Thoracic aorta (tissue), 2 donors: ENCODE measurements at regions not wholly inside any gene's neighbourhood (a gene's known extent, or its start where the extent isn't known, plus 50 kb on each side); places are given as distances from the start of the nearest gene placed in this dataset.

Experiments used
- ATAC-seq: fragments of 150-250 bp; one replicate; pipeline ENCODE4 v1.8.0; 2017; ENCODE audit warnings: low read depth; ENCODE audit not compliant: insufficient number of reproducible peaks, low FRiP score
- DNase-seq: peaks from one replicate; pipeline ENCODE4 v3.0.0-alpha.2; 2020; ENCODE audit warnings: low spot score
- H3K27ac ChIP-seq, 2 donors: fragments of 200-600 bp; sonication (generic); 1 replicate in 1 of 2; 2 replicates in 1 of 2; pipeline ENCODE4 v1.5.1; 2016; ENCODE audit warnings: mild to moderate bottlenecking in 2 of 2, moderate library complexity in 2 of 2
- H3K27me3 ChIP-seq: fragments of 200-600 bp; sonication (generic); replicated peaks from 2 replicates; pipeline ENCODE4 v1.6.0; 2016; ENCODE audit warnings: mild to moderate bottlenecking; ENCODE audit not compliant: insufficient read depth
- H3K36me3 ChIP-seq: fragments of 200-600 bp; sonication (generic); one replicate; pipeline ENCODE4 v1.5.1; 2016
- H3K4me1 ChIP-seq, 2 donors: fragments of 200-600 bp; sonication (generic); 1 replicate in 1 of 2; 2 replicates in 1 of 2; pipeline versions ENCODE4 v1.5.1 to v1.6.0; 2016; ENCODE audit warnings: low read depth in 2 of 2, mild to moderate bottlenecking in 1 of 2; ENCODE audit not compliant: control insufficient read depth in 1 of 2
- H3K4me3 ChIP-seq: fragments of 200-600 bp; sonication (generic); 2 replicates; pipeline ENCODE4 v1.5.1; 2016; ENCODE audit warnings: mild to moderate bottlenecking
- H3K9me3 ChIP-seq: fragments of 200-600 bp; sonication (generic); 2 replicates; pipeline ENCODE4 v1.5.1; 2016
- CTCF ChIP-seq: fragments of 200-600 bp; sonication (generic); IDR thresholded peaks from one replicate; pipeline ENCODE4 v1.5.1; 2019; ENCODE audit warnings: antibody characterized with exemption

DNA sequence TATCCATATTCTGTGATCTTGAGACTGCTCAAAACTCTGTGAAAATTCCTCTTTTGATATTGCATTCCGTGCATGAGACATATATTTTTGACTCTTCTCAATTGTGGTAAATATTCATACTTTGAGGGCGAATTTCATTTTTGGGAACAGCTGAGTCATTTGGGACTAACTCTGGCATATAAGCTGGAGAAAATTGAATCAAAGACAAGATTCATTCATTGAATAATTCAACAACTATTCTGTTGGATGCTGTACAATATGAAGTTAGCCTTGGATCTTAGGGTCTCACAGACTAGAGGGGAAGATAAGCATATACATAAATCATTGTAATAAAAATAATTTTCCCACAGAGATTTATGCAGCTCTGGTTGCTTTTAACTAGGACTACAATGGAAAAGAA is 183.2 kb upstream of the NEBL start:
- DNase-seq: no peak
- Histone ChIP-seq H3K4me3 (no peak overlapping the region), H3K4me1 (no peaks in the 10 kb centered on the region), H3K27ac (no peak overlapping the region), H3K36me3 (no peaks in the 10 kb centered on the region), H3K9me3 (no peaks in the 10 kb centered on the region), H3K27me3 (no peaks in the 10 kb centered on the region)
- no peak for ATAC-seq
- no peak for TF ChIP-seq CTCF

DNA sequence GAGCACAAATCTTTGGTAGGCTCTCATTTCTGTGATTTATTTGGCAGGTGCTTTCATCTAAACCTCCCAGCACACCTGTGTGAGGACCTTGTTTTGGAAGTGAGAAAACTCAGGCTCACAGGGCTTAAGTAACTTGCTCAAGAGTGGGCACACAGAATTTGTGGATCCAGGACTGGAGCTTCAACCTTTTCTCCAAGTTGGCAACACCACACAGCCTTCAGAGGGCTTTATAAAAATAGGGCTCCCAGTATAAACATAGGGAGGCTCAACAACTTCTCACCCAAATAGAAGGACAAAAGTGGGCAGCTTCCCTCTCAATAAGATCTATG is 182.2 kb upstream of the NEBL start:
- DNase-seq (no peak), ATAC-seq (no peak)
- Histone ChIP-seq H3K4me1 (no peaks in the 10 kb centered on the region), H3K4me3 (no peak overlapping the region), H3K27me3 (no peaks in the 10 kb centered on the region), H3K36me3 (no peaks in the 10 kb centered on the region), H3K27ac (no peak overlapping the region), H3K9me3 (no peaks in the 10 kb centered on the region)
- no peak for TF ChIP-seq CTCF

- Histone ChIP-seq H3K4me1 (no peaks in the 10 kb centered on the region), H3K36me3 (no peaks in the 10 kb centered on the region), H3K9me3 (no peaks in the 10 kb centered on the region), H3K27ac (no peak overlapping the region), H3K27me3 (no peaks in the 10 kb centered on the region), H3K4me3 (no peak overlapping the region)
- peak; percentile 52 for ATAC-seq
- TF ChIP-seq CTCF: peak; percentile 50
- DNase-seq: no peak
Observed at GRCh38 chr10:21078410-21079329, 181.6 kb upstream of the NEBL start.

- H3K4me1 ChIP-seq: no peaks in the 10 kb centered on the region
- no peak overlapping the region for H3K4me3 ChIP-seq
- TF ChIP-seq CTCF: no peak
- no peak for ATAC-seq
- H3K9me3 ChIP-seq: no peaks in the 10 kb centered on the region
- DNase-seq: no peak
- H3K27me3 ChIP-seq: no peaks in the 10 kb centered on the region
- no peaks in the 10 kb centered on the region for H3K36me3 ChIP-seq
- H3K27ac ChIP-seq: no peak overlapping the region
Observed at GRCh38 chr10:21077681-21078080, 180.6 kb upstream of the NEBL start.

DNA sequence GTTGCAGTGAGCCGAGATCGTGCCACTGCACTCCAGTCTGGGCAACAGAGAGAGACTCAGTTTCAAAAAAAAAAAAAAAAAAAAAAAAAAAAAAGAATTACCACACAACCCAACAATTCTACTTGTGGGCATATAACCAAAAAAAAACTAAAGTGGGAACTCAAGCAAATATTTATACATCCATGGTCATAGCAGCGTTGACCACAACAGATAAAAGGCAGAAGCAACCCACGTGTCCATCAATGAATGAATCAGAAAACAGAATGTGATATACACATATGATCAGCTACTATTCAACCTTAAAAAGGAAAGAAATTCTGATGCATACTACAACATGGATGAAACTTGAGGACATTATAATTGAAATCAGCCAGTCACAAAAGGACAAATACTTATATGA is 179.3 kb upstream of the NEBL start:
- Histone ChIP-seq H3K9me3 (no peaks in the 10 kb centered on the region), H3K36me3 (no peaks in the 10 kb centered on the region), H3K4me3 (no peak overlapping the region), H3K27me3 (no peaks in the 10 kb centered on the region), H3K27ac (no peak overlapping the region), H3K4me1 (no peaks in the 10 kb centered on the region)
- no peak for ATAC-seq
- DNase-seq: no peak
- TF ChIP-seq CTCF: no peak
